ENCODE measurements at regions not wholly inside any gene's neighbourhood (a gene's known extent, or its start where the extent isn't known, plus 50 kb on each side); places are given as distances from the start of the nearest gene placed in this dataset.

DNA sequence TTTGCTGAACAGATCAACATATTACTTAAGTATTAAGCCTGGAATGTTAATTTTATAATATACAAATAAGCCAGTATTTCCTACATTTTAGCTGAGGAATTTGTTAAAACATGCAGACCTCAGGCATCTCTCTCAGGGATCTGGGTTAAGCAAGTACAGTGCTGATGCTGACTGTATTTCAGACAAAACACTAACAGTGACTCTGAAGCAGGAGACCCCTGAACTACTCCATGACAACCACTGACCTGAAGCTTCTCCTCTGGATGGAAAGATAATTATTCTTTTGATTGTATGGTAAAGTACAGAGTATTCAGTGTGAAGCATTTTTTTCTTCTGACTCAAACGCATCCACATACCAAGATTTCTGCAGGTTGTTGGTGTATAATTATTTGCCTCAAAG, 680.8 kb downstream of the LIG4 start:
- TF ChIP-seq FOXP2 (optimal IDR thresholded peaks at IDR 0.05; ENCODE audit: control extremely low read depth, extremely low read length, insufficient read depth) = no peak
- no peak for TF ChIP-seq POLR2AphosphoS5 (IDR thresholded peaks at IDR 0.05; ENCODE audit: borderline replicate concordance, low read depth, low read length)
- no peak for TF ChIP-seq EZH2 (IDR thresholded peaks at IDR 0.05)

Measured in SK-N-MC (cell line).